Stimulated activated CD4-positive, alpha-beta T cell treated with anti-CD3 and anti-CD28 coated beads, Interleukin-1b, Interleukin-23, amount 100 ng/mL, for 24 hours (primary cell): ENCODE measurements at regions not wholly inside any gene's neighbourhood (a gene's known extent, or its start where the extent isn't known, plus 50 kb on each side); places are given as distances from the start of the nearest gene placed in this dataset.

ENCODE experiments used
- DNase-seq, 4 experiments: peaks; one replicate each; pipeline ENCODE4 v3.0.0-alpha.2; 2020; ENCODE audit warnings: low read depth in 4 of 4, low spot score in 1 of 4

DNA sequence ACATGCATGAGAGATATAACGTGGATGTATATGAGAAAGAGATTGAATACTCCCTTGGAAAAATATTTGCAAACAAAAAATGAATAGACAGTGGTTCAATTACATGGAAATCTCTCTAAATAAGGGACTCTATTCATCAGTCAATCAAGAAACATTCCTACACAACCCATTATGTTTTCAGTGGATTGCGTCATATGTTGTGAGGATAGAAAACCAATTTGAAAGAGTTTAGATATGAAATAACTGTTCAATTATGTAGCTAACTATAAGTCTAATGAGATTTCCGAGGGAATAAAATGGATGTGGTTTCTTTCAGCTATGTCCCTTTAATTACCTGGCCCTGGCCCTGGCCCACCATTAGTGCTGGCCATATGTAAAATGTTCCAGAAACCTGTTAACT, 86.7 kb upstream of the TMCO5A start:
- no peak for DNase-seq

DNA sequence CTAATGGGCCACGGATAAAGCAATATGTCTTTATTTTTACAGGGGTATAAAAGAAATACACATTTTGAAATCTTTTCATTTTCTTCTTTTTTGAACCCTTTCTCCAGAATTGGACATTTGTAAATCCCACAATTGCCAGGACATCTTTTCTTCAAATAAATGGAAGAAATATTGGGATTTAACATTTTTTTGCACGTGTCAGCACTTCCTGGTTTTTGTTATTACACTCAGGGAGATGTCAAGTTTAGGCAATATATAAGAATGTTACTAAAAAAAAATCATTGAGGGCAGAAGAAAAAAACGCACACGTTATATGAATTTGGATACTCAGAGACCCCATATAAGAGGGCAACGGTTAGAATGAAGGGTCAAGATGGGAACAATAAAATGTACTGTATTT, 78.3 kb upstream of the TMCO5A start:
- DNase-seq, result no peak

DNA sequence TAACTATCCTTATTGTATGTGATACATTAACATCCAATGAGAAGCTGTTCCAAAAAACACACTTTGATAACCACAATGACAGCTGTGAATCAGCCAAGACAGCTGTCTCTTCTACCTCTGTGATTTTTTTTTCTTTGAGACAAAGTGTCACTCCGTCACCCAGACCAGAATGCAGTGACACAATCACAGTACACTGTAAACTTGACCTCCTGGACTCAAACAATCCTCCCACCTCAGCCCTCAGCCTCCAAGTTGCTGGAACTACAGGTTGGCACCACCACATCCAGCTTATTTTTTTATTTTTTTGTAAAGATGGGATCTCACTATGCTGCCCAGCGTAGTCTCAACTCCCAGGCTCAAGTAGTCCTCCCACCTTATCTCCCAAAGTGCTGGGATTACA, 73.5 kb upstream of the TMCO5A start:
- DNase-seq, result no peak

DNA sequence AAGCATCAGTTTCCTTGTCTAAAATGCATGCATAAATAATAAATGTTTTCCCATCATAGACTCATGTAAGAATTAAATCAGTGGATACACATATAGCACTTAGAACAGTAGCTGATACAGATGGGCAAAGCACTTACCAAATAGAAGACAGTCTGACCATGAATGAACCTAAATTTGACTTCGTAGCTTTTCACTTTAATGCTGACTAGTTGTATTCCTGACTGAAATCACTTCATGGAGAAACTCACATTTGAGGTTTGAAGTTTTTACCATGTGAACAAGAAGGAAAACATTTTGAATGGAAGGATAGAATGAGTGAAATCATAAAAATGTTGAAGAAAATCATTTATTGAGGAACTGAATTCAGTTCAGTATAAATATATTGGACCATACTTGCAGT, 68.8 kb upstream of the TMCO5A start:
- no peak for DNase-seq

DNA sequence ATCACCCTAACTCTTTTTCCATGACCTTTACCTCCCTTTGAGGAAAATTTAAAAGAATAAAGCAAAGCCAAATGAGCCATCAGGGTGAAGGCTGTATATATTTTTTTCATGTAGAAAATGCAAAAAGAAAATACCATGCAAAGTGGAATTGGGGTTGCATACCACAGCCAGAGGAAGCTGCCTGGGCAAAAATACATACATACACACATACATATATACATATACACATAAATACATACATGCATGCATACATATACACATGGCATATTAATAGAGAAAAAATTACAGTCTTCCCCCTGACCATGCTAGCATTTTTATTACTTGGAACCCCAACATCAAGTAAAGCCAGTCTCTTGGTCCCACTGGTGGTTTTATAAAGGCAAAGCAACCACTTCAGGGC, 63.7 kb upstream of the TMCO5A start:
- no peak for DNase-seq

DNA sequence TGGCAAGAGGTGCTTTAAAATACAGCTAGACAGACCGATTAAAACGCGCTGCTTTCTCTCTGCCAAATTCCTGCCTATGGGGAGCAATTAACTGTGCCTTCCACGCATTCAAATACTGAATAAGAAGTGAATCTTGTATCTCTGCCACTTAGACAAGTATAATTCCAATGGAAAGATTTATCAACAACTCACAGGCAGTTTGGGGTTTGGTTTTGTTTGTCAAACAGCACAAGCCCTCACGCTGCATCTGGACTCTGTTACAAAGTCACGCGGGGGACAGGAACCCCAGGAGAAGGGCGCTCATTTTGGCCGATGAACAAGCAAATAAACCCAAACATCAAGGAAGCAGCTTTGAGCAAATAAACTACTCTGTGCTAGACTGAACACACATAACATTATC, 61.8 kb upstream of the TMCO5A start:
- no peak for DNase-seq

DNA sequence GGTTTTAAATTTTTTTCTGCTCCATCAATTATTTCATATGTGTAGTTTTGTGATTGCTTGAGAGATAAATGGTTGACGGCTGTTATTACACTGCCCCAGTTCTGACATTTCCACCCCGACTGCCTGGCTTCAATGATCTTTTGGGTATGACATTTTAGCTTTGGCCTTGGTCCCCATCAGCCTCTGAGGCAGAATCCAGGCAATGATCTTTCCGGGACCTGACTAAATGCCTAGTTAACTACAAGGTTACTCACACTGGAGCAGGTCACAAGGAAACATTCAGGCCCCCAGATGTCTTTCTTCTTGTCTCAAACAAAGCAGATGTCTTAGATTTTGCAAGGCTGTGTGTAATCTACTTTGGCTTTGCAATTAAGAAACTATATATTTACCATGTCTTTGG, 61.1 kb upstream of the TMCO5A start:
- DNase-seq, result no peak

DNA sequence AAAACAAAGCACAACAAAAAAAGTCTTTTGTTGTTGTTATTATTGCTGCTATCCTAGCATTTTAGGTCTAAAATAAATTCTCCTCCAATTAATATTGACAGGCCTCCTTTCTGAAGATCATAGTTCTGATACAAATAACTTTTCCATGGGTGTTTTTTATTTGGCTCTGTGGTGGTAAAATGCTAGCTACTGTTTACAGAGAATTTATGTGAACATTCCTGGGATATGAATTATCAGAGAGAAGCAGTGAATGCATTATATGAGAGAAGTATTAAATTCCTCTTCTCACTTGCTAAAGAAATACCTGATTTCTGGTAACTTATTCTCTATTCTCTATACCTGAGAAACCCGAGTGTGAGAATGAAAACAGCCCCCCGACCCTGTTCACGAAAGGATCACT, 57.5 kb upstream of the TMCO5A start:
- no peak for DNase-seq

DNA sequence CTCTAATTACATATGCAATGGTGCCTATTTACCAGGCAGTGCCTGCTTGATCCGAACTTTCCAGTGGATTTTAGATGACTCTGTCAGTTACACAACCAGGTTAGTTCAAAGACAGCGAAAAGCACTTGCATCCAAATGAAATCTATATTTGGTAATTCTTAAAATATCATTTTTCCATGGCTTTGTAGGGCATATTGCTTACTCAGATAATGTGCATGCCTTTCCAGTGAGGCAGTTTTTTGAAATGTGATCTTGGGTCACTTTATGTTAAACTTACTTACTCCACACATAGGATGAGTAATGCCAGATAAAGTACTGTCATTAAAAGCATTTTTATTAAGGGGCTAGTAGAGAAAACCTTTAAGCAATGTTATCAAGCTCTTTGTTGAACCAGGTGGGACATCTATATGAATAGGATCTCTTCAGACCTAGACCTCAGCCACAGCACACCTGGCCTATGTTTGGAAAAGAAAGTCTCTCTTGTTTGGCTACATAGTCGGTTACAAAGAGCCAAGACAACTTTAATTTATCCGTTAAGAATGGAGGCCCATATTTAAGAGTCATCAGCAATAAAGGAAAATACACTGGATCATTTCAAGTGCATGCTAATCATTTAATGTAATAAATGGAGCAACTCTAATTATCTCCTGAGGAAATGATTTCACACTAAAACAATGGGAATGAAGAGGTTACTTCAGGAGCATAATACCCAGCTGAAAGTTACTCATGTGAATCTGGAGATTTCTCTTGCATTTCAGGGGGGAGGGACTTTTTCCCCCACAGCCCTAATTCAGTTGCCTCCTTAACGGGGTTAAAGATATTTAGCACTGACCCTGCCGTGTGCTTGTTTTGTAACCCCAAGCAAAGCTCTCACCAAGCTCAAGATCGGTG, 56.3 kb upstream of the TMCO5A start:
- no peak for DNase-seq

DNA sequence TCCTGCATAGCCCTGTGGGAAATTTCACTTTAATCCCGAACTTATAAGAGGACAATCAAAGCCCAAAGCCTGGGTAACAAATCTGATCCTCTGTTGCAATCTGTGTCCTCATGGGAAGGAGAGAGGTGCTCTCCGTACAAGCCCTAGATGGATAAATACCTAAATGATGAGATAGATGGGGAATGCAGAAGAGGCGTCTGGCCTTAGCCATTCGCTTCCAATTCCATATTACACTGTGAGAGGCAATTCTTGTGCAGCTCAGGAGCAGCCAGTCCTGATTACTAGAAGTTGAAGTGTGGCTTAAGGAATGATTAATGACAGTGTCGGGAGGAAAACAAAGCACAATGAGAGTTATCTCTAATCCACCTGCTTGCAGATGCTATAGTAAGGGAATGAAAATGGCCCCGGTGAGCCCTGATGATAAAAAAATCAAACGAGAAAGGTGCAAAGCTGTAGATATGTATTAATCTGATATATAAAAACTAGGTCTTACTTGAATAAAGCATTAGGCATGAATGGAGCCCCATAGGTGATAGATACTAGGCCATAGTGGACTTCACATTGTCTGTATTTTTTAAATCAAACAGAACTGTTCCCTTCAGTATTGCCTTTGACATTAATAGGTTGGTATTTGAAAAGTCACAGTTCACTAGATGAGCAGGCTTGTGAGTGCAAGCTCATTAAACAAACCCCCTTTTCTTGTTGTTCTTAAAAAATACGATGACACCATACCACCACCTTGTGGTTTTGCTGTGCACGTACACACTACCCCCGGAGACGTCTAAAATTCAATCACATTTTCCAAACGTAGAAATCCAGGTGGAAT, 54.2 kb upstream of the TMCO5A start:
- DNase-seq, result no peak

DNA sequence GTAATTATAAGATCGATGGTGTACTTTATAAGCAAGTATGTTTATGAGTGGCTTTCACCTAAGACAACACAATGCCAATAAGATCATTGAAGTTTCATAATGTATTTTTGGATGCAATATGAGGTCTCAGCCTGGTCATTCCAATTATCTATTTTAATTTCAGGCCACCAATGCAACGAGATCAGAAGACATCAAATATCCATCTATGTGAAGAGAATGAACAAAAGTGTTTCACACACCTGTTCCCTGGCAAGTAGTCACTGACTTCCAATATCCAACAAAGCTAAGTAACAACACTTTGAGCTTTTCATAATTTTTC, 53.6 kb upstream of the TMCO5A start:
- DNase-seq, result no peak

DNA sequence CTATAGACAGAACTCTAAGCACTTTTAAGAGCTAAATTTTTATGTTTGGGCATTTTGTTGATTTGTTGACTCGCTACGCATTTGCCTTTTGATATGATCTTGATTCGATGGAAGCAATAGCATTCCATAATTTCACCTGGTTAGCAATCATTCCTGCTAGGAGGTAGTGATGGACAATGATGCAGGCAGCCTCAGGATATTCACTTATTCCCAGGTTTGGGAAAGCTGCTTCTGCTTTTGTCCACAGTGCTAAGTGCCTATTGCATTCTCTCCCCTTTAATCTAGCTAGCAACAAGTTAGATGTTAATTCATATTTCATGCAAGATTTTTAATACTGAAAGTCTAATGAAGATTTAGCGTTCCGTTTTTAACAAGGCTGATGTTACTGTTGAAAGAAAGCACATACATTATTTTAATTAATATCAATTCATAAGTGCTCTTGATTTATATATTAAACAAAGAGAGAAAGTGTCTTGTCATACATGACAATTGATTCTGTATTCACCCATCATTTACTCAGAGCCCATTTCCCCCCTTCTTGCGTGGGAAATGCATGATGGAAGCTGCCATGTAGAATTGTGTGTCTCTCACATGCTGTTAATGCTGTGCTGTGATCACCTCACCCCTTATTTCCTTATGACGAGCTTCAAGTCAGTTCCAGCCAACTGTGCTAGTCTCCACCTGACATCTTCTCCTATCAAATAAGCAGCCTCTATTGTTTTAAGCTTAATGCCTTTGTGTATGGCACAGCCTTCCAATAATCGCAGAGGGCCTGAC, 53.0 kb upstream of the TMCO5A start:
- no peak for DNase-seq

DNA sequence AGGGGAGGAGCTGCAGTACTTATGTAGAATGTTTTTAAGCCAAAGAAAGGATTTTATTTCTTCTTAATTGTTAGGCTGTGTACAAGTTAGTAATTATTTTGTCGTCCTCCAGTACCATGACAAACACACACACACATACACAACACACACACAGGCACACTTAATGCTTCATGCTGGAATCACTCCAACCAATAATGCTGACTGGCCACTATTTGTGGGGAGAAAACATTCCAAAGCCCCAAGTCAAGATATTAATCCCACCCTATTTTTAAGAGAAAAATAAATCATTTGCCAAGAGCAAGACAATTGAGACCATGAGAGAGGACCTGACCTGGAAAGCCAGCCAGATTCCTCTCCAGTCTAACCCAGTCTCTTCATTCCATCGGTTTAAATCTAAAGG, 51.8 kb upstream of the TMCO5A start:
- DNase-seq, result no peak
